Esophagus muscularis mucosa (tissue), 4 donors: ENCODE measurements at regions not wholly inside any gene's neighbourhood (a gene's known extent, or its start where the extent isn't known, plus 50 kb on each side); places are given as distances from the start of the nearest gene placed in this dataset.
A peak's percentile ranks its signal among the peaks of the same experiment; 100 is the strongest.

Experiments
- DNase-seq: peaks from one replicate; pipeline ENCODE4 v3.0.0-alpha.2; 2017; ENCODE audit errors: extremely low spot score
- H3K27ac ChIP-seq, 4 donors: fragments of 200-600 bp; sonication (generic); replicated peaks in 1 of 4; 1 replicate in 3 of 4; 2 replicates in 1 of 4; pipeline ENCODE4 v1.5.1; 2016 to 2019; ENCODE audit warnings: mild to moderate bottlenecking in 1 of 4
- H3K27me3 ChIP-seq, 4 donors: fragments of 200-600 bp; sonication (generic); one replicate each; pipeline versions ENCODE4 v1.5.1 to v1.6.0; 2016 to 2019
- H3K36me3 ChIP-seq, 4 donors: fragments of 200-600 bp; sonication (generic); one replicate each; pipeline ENCODE4 v1.5.1; 2016 to 2019
- H3K4me1 ChIP-seq, 4 donors: fragments of 200-600 bp; sonication (generic); one replicate each; pipeline ENCODE4 v1.5.1; 2016 to 2019
- H3K4me3 ChIP-seq, 4 donors: fragments of 200-600 bp; sonication (generic); 1 replicate in 2 of 4; 2 replicates in 2 of 4; pipeline ENCODE4 v1.5.1; 2016 to 2019; ENCODE audit warnings: mild to moderate bottlenecking in 4 of 4, moderate library complexity in 1 of 4
- H3K9me3 ChIP-seq, 4 donors: fragments of 200-600 bp; sonication (generic); 1 replicate in 3 of 4; 2 replicates in 1 of 4; pipeline ENCODE4 v1.5.1; 2016 to 2019
- EP300 ChIP-seq: sonication (generic); formaldehyde crosslinking; IDR thresholded peaks from one replicate; pipeline ENCODE4 v1.6.1; 2017; ENCODE audit warnings: antibody characterized with exemption
- POLR2A ChIP-seq: fragments of 450-650 bp; IDR thresholded peaks from one replicate; pipeline ENCODE4 v1.6.1; 2017; ENCODE audit warnings: antibody characterized with exemption, moderate library complexity, mild to moderate bottlenecking, low read depth
- POLR2AphosphoS5 ChIP-seq, 2 donors: sonication (generic); formaldehyde crosslinking; IDR thresholded peaks; one replicate each; pipeline ENCODE4 v1.6.1; 2017; ENCODE audit warnings: antibody characterized with exemption in 2 of 2
- WGBS: methylation state at CpG from one replicate; pipeline ENCODE4 v1.1.5; 2018; 5-methylcytosine and 5-hydroxymethylcytosine counted together
- intact Hi-C: fragments of 100-400 bp; cut with DNase I; formaldehyde crosslinking; loops from one replicate; pipeline ENCODE4 v1.15.1; 2023
- TF ChIP-seq, protein P1 (sequence below), 3 experiments: fragments of 200-600 bp in 2 of 3; fragments of 450-650 bp in 1 of 3; sonication (generic) in 2 of 3; IDR thresholded peaks; one replicate each; pipeline ENCODE4 v1.5.1; 2017 to 2019; ENCODE audit warnings: antibody characterized with exemption in 3 of 3, mild to moderate bottlenecking in 2 of 3, moderate library complexity in 1 of 3

DNA sequence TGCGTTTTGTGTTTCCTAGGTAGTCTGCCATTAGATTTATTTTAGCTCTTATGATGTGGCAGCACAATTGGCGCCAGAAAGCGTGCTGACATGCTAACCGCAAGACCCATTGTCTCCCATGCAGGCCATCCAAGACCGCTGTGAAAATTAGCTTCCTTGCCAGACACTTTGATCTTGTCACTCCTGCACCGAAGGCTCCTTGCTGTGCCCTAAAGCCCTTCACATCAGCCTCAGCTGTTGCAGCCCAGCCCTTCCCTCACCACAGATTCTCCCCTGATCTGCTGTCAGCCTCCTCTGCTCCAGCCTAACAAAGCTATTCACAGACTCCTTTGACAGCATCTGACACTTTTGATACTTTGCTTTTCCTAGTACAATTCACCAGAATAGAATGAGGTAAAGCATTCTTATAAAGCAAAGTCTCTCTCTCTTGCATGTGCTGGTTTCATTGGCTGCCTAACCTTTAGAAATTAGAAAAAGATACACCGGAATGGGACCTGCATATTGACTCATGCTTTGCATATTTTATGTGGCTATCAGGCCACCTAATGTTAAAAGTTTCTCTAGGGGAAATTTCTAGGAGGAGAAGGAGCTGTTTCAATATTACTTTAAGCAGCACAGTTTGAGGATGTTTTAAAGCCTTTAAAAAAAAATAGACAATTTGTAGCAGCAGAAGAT, 280.3 kb upstream of the FMN2 start:
- H3K27ac ChIP-seq: peak overlapping the region; percentile 30 to 85 (median 44)
- peaks cover 0 to 77% (median 73%) of the 10 kb centered on the region in 4 donors for H3K4me1 ChIP-seq
- H3K4me3 ChIP-seq: no peak overlapping the region
- DNase-seq: no peak
- TF ChIP-seq, protein P1, sequence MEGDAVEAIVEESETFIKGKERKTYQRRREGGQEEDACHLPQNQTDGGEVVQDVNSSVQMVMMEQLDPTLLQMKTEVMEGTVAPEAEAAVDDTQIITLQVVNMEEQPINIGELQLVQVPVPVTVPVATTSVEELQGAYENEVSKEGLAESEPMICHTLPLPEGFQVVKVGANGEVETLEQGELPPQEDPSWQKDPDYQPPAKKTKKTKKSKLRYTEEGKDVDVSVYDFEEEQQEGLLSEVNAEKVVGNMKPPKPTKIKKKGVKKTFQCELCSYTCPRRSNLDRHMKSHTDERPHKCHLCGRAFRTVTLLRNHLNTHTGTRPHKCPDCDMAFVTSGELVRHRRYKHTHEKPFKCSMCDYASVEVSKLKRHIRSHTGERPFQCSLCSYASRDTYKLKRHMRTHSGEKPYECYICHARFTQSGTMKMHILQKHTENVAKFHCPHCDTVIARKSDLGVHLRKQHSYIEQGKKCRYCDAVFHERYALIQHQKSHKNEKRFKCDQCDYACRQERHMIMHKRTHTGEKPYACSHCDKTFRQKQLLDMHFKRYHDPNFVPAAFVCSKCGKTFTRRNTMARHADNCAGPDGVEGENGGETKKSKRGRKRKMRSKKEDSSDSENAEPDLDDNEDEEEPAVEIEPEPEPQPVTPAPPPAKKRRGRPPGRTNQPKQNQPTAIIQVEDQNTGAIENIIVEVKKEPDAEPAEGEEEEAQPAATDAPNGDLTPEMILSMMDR (IDR thresholded peaks at IDR 0.05): no peak
- TF ChIP-seq EP300 (no peak), POLR2A (no peak), POLR2AphosphoS5 (IDR thresholded peaks at IDR 0.05) (no peak)
- no peaks in the 10 kb centered on the region for H3K36me3 ChIP-seq
- no peaks in the 10 kb centered on the region for H3K27me3 ChIP-seq
- WGBS: 79% methylated on average over 7 of the region's 7 CpGs
- intact Hi-C loops: no loop called here
- no peaks in the 10 kb centered on the region for H3K9me3 ChIP-seq

DNA sequence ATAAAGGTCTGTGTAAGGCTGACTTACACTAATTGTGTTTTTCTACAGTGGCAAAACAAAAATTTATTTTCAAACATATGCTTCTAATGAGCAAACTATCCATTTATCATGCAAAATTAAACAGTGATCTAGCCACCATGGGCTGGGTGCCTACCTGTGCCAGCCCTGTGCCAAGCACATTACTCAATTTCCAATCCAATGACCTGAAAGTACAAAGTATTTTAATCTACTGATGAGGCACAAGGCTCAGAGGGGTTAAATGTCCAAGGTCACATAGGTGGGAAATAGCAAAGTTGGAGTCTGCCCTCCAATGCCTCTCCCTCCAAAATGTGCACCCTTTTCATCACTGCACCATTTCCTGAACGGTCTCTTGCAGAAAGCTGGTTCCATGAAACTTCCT, 279.1 kb upstream of the FMN2 start:
- 86% methylated on average over 1 of the region's 1 CpG for WGBS
- intact Hi-C loops: no loop called here
- peak overlapping the region; percentile 14 to 85 (median 33) for H3K27ac ChIP-seq

DNA sequence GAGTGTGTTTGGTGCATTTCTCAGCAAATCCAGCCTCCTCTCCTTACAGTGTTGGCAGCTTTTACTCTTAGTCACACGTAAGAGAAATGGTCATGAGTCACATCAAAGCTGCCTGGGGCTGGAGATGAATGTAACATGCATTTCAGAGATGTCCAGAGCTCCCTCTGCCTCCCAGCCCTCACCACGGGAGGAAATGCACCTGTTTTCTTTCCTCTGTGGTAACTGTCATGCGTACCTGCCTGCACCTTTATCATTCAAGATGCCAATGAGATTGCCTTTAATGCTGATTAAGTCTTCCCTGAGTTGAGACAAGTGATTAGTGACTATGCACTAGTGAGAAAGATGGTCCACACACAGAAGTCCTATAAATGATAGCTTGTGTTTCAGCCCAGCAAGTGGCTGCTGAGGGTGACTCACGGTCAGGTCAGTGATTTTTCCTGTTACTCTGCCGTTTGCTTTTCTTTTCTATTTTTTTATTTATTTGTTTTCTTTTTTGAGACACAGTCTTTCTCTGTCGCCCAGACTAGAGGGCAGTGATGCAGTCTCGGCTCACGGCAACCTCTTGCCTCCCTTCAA, 277.3 kb upstream of the FMN2 start:
- no peak for DNase-seq

More for the DNA sequence above, 279.1 kb upstream of the FMN2 start:
- Histone ChIP-seq H3K4me1 (peaks cover 2 to 77% (median 73%) of the 10 kb centered on the region in 4 donors), H3K9me3 (no peaks in the 10 kb centered on the region), H3K4me3 (no peak overlapping the region), H3K27me3 (no peaks in the 10 kb centered on the region), H3K36me3 (no peaks in the 10 kb centered on the region)
- TF ChIP-seq POLR2AphosphoS5 (IDR thresholded peaks at IDR 0.05) (no peak), POLR2A (no peak), EP300 (no peak)
- TF ChIP-seq, protein P1 (IDR thresholded peaks at IDR 0.05): no peak
- no peak for DNase-seq

DNA sequence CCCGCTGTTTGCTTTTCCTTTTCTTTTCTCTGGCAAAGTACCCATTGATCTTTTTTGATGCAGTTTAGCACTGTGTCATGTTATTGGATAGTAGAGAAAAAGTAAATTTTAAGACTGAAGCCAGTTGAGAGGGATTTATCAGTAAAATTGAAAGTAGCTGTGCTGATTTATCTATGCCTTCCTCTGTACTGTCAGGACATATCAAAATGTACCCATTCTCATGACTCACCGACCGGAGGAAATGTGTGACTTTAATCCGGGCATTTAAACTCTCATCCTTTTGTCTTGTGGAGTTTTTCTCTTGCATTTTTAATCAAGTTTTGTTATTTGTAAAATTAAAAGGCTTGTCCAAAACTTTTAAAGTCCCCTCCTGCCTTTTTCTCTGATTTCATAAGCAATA, 276.6 kb upstream of the FMN2 start:
- H3K4me3 ChIP-seq: no peak overlapping the region
- H3K9me3 ChIP-seq: no peaks in the 10 kb centered on the region
- intact Hi-C loops: loop anchor here (5.0 kb wide), 1 partner anchor 428 kb away; the partner anchor contains the start of gene CHRM3
- TF ChIP-seq EP300: no peak
- no peak for TF ChIP-seq POLR2AphosphoS5 (IDR thresholded peaks at IDR 0.05)
- TF ChIP-seq POLR2A: no peak
- TF ChIP-seq, protein P1 (IDR thresholded peaks at IDR 0.05): no peak
- DNase-seq: no peak
- H3K36me3 ChIP-seq: no peaks in the 10 kb centered on the region
- WGBS: 90% methylated on average over 4 of the region's 4 CpGs
- H3K27me3 ChIP-seq: no peaks in the 10 kb centered on the region
- peaks cover 2 to 82% (median 71%) of the 10 kb centered on the region in 4 donors for H3K4me1 ChIP-seq
- peak overlapping the region; percentile 85 to 92 (median 88) for H3K27ac ChIP-seq

More for the DNA sequence above, 277.3 kb upstream of the FMN2 start:
- no peaks in the 10 kb centered on the region for H3K27me3 ChIP-seq
- WGBS: 24% methylated on average over 8 of the region's 8 CpGs
- H3K27ac ChIP-seq: peak overlapping the region; percentile 85 to 92 (median 88)
- H3K36me3 ChIP-seq: no peaks in the 10 kb centered on the region
- peaks cover 2 to 80% (median 78%) of the 10 kb centered on the region in 4 donors for H3K4me1 ChIP-seq
- intact Hi-C loops: no loop called here
- TF ChIP-seq, protein P1 (IDR thresholded peaks at IDR 0.05): peak in 2 of 3 experiments; percentile 18 to 30
- peak; percentile 61 to 78 for TF ChIP-seq POLR2AphosphoS5 (IDR thresholded peaks at IDR 0.05)
- no peak for TF ChIP-seq EP300
- H3K4me3 ChIP-seq: no peak overlapping the region
- no peaks in the 10 kb centered on the region for H3K9me3 ChIP-seq
